Uterus (tissue), 3 donors: ENCODE measurements at regions not wholly inside any gene's neighbourhood (a gene's known extent, or its start where the extent isn't known, plus 50 kb on each side); places are given as distances from the start of the nearest gene placed in this dataset.

ENCODE experiments used
- DNase-seq, 2 donors: peaks; one replicate each; pipeline ENCODE4 v3.0.0-alpha.2; 2019 to 2020
- H3K27ac ChIP-seq, 2 donors: fragments of 200-600 bp; sonication (generic); 1 replicate in 1 of 2; 2 replicates in 1 of 2; pipeline ENCODE4 v1.5.1; 2016 to 2018
- H3K27me3 ChIP-seq, 2 donors: fragments of 200-600 bp; sonication (generic); one replicate each; pipeline ENCODE4 v1.5.1; 2018 to 2019; ENCODE audit warnings: control low read depth in 1 of 2
- H3K36me3 ChIP-seq, 2 donors: fragments of 200-600 bp; sonication (generic); one replicate each; pipeline ENCODE4 v1.5.1; 2019; ENCODE audit warnings: control low read depth in 1 of 2
- H3K4me1 ChIP-seq, 2 donors: fragments of 200-600 bp; sonication (generic); one replicate each; pipeline ENCODE4 v1.5.1; 2018 to 2019; ENCODE audit warnings: control low read depth in 1 of 2
- H3K4me3 ChIP-seq, 2 donors: fragments of 200-600 bp; sonication (generic); 1 replicate in 1 of 2; 2 replicates in 1 of 2; pipeline ENCODE4 v1.5.1; 2018 to 2019; ENCODE audit warnings: mild to moderate bottlenecking in 1 of 2
- H3K9me3 ChIP-seq, 2 donors: fragments of 200-600 bp; sonication (generic); one replicate each; pipeline ENCODE4 v1.5.1; 2019; ENCODE audit warnings: control low read depth in 1 of 2
- CTCF ChIP-seq, 4 experiments: fragments of 200-600 bp in 2 of 4; fragments of 450-650 bp in 2 of 4; sonication (generic) in 2 of 4; IDR thresholded peaks; one replicate each; pipeline ENCODE4 v1.5.1; 2016 to 2019; ENCODE audit warnings: antibody characterized with exemption in 4 of 4, mild to moderate bottlenecking in 2 of 4, moderate library complexity in 1 of 4
- POLR2A ChIP-seq, 2 donors: fragments of 450-650 bp; IDR thresholded peaks; one replicate each; pipeline ENCODE4 v1.6.1; 2016; ENCODE audit warnings: antibody characterized with exemption in 2 of 2, mild to moderate bottlenecking in 1 of 2, moderate library complexity in 1 of 2
- intact Hi-C: fragments of 100-400 bp; cut with DNase I; formaldehyde crosslinking; loops from one replicate; pipeline ENCODE4 v1.15.1; 2023; ENCODE audit warnings: low total_unique reads
- donor health status: DM: yes; HTN: yes; CAD: no.

GRCh38 chr11:80562523-80563125, 1121.8 kb upstream of the TENM4 start:
- Histone ChIP-seq H3K27me3 (no peaks in the 10 kb centered on the region), H3K27ac (no peak overlapping the region), H3K4me1 (no peaks in the 10 kb centered on the region), H3K36me3 (no peaks in the 10 kb centered on the region), H3K9me3 (no peaks in the 10 kb centered on the region), H3K4me3 (no peak overlapping the region)
- no peak for DNase-seq
- no peak for TF ChIP-seq CTCF (IDR thresholded peaks at IDR 0.05)
- TF ChIP-seq POLR2A (IDR thresholded peaks at IDR 0.05) = no peak
- intact Hi-C loops = no loop called here

- Histone ChIP-seq H3K4me1 (no peaks in the 10 kb centered on the region), H3K27ac (no peak overlapping the region), H3K36me3 (no peaks in the 10 kb centered on the region), H3K9me3 (no peaks in the 10 kb centered on the region), H3K27me3 (no peaks in the 10 kb centered on the region), H3K4me3 (no peak overlapping the region)
- intact Hi-C loops = no loop called here
- no peak for TF ChIP-seq POLR2A (IDR thresholded peaks at IDR 0.05)
- TF ChIP-seq CTCF (IDR thresholded peaks at IDR 0.05) = no peak
- no peak for DNase-seq
These were observed 1119.1 kb upstream of the TENM4 start for GRCh38 chr11:80559942-80560341.

DNA sequence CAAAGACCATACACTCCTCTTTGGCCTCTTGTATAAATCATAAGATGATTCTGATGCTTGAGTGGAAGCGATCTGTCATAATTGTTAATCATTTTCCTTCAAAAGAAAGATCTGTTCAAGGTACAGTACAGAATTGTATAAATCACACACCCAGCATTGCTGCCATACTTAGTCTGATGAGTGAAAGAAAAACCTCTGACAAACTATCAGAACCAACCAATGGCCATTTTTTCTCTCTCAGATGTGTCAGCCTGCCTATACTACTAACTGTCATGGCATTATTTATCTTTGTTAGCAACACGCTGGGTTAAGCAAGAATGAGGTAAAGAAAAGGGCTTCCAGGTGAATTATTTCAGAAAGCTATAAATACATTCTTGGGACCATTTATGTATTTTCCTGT, 1112.7 kb upstream of the TENM4 start:
- Histone ChIP-seq H3K27me3 (no peaks in the 10 kb centered on the region), H3K4me3 (no peak overlapping the region), H3K9me3 (no peaks in the 10 kb centered on the region), H3K4me1 (no peaks in the 10 kb centered on the region), H3K27ac (no peak overlapping the region), H3K36me3 (no peaks in the 10 kb centered on the region)
- TF ChIP-seq CTCF (IDR thresholded peaks at IDR 0.05) = no peak
- no peak for TF ChIP-seq POLR2A (IDR thresholded peaks at IDR 0.05)
- DNase-seq = no peak
- intact Hi-C loops = no loop called here

- TF ChIP-seq POLR2A (IDR thresholded peaks at IDR 0.05) (no peak), CTCF (IDR thresholded peaks at IDR 0.05) (no peak)
- no peak overlapping the region for H3K4me3 ChIP-seq
- no peaks in the 10 kb centered on the region for H3K4me1 ChIP-seq
- no peaks in the 10 kb centered on the region for H3K9me3 ChIP-seq
- no peaks in the 10 kb centered on the region for H3K36me3 ChIP-seq
- DNase-seq = no peak
- intact Hi-C loops = no loop called here
- peaks cover 0 to 3% of the 10 kb centered on the region in 2 donors for H3K27me3 ChIP-seq
- no peak overlapping the region for H3K27ac ChIP-seq
These were observed 1101.9 kb upstream of the TENM4 start for GRCh38 chr11:80542704-80543103.

DNA sequence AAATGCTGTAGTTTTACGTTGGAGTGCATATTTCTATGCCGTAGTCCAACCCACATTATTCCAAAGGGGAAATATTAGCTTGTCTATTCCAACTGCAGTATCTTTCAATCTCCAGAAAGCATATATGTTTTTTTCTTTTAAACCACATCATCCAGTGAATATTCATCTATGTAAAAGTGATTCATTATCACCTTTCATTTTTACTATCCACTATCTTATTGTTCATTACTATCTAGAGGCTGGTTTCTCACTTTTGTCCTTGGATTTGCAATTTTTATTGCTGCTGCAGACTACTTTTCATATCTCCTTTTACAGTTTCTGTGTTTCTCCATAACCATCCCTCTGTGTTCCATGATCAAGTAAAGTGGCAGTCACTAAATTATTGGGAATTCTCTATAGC, 1097.2 kb upstream of the TENM4 start:
- TF ChIP-seq POLR2A (IDR thresholded peaks at IDR 0.05) (no peak), CTCF (IDR thresholded peaks at IDR 0.05) (no peak)
- H3K36me3 ChIP-seq = no peaks in the 10 kb centered on the region
- intact Hi-C loops = no loop called here
- DNase-seq = no peak
- no peaks in the 10 kb centered on the region for H3K9me3 ChIP-seq
- peaks cover 0 to 3% of the 10 kb centered on the region in 2 donors for H3K27me3 ChIP-seq
- no peak overlapping the region for H3K4me3 ChIP-seq
- H3K4me1 ChIP-seq = no peaks in the 10 kb centered on the region
- no peak overlapping the region for H3K27ac ChIP-seq
